ENCODE measurements at regions not wholly inside any gene's neighbourhood (a gene's known extent, or its start where the extent isn't known, plus 50 kb on each side); places are given as distances from the start of the nearest gene placed in this dataset.

- H3K4me1 Mint-ChIP-seq, result peaks cover 11% of the 10 kb centered on the region
- no peaks in the 10 kb centered on the region for H3K36me3 Mint-ChIP-seq (ENCODE audit: low read depth)
- TF ChIP-seq CTCF (IDR thresholded peaks at IDR 0.05; ENCODE audit: unreplicated experiment in 3 of 3), result no peak
- no peak overlapping the region for H3K27ac Mint-ChIP-seq
- no peaks in the 10 kb centered on the region for H3K27me3 Mint-ChIP-seq (ENCODE audit: low read depth)
- peaks cover 16% of the 10 kb centered on the region for H3K9me3 Mint-ChIP-seq
- no peak overlapping the region for H3K4me3 Mint-ChIP-seq
Observed at GRCh38 chr3:21297304-21297703, 453.7 kb downstream of the ZNF385D start.

- no peak for TF ChIP-seq CTCF (IDR thresholded peaks at IDR 0.05; ENCODE audit: unreplicated experiment in 3 of 3)
- Mint-ChIP-seq H3K4me1 (peaks cover 11% of the 10 kb centered on the region), H3K27me3 (ENCODE audit: low read depth) (no peaks in the 10 kb centered on the region), H3K4me3 (no peak overlapping the region), H3K36me3 (ENCODE audit: low read depth) (no peaks in the 10 kb centered on the region), H3K27ac (no peak overlapping the region), H3K9me3 (peaks cover 9% of the 10 kb centered on the region)
Observed at GRCh38 chr3:21294768-21295167, 456.2 kb downstream of the ZNF385D start.

- H3K4me1 Mint-ChIP-seq, result peaks cover 11% of the 10 kb centered on the region
- H3K27me3 Mint-ChIP-seq (ENCODE audit: low read depth), result no peaks in the 10 kb centered on the region
- H3K27ac Mint-ChIP-seq, result peak overlapping the region in 1 of 3 experiments; percentile 13
- no peaks in the 10 kb centered on the region for H3K36me3 Mint-ChIP-seq (ENCODE audit: low read depth)
- peaks cover under 1% of the 10 kb centered on the region for H3K9me3 Mint-ChIP-seq
- TF ChIP-seq CTCF (IDR thresholded peaks at IDR 0.05; ENCODE audit: unreplicated experiment in 3 of 3), result no peak
- H3K4me3 Mint-ChIP-seq, result no peak overlapping the region
Observed at GRCh38 chr3:21292971-21293370, 458.0 kb downstream of the ZNF385D start.

GRCh38 chr3:21290557-21290956, 460.5 kb downstream of the ZNF385D start:
- peaks cover 4% of the 10 kb centered on the region for H3K27me3 Mint-ChIP-seq (ENCODE audit: low read depth)
- no peak overlapping the region for H3K4me3 Mint-ChIP-seq
- no peak overlapping the region for H3K27ac Mint-ChIP-seq
- peaks cover 15% of the 10 kb centered on the region for H3K9me3 Mint-ChIP-seq
- TF ChIP-seq CTCF (IDR thresholded peaks at IDR 0.05; ENCODE audit: unreplicated experiment in 3 of 3), result peak; percentile 44 to 57 (median 47)
- H3K4me1 Mint-ChIP-seq, result peaks cover 11% of the 10 kb centered on the region
- H3K36me3 Mint-ChIP-seq (ENCODE audit: low read depth), result no peaks in the 10 kb centered on the region

GRCh38 chr3:21274079-21274571, 476.9 kb downstream of the ZNF385D start:
- no peak overlapping the region for H3K4me3 Mint-ChIP-seq
- no peak for TF ChIP-seq CTCF (IDR thresholded peaks at IDR 0.05; ENCODE audit: unreplicated experiment in 3 of 3)
- peaks cover 9% of the 10 kb centered on the region for H3K9me3 Mint-ChIP-seq

GRCh38 chr3:21273259-21274025, 477.6 kb downstream of the ZNF385D start:
- Mint-ChIP-seq H3K9me3 (peaks cover 6% of the 10 kb centered on the region), H3K4me3 (no peak overlapping the region), H3K27ac (peak overlapping the region; percentile 83 to 96 (median 91)), H3K4me1 (peaks cover 13% of the 10 kb centered on the region), H3K27me3 (ENCODE audit: low read depth) (no peaks in the 10 kb centered on the region), H3K36me3 (ENCODE audit: low read depth) (no peaks in the 10 kb centered on the region)
- TF ChIP-seq CTCF (IDR thresholded peaks at IDR 0.05; ENCODE audit: unreplicated experiment in 3 of 3), result no peak

More at GRCh38 chr3:21274079-21274571, 476.9 kb downstream of the ZNF385D start:
- H3K4me1 Mint-ChIP-seq, result peaks cover 13% of the 10 kb centered on the region
- no peaks in the 10 kb centered on the region for H3K36me3 Mint-ChIP-seq (ENCODE audit: low read depth)
- no peaks in the 10 kb centered on the region for H3K27me3 Mint-ChIP-seq (ENCODE audit: low read depth)
- H3K27ac Mint-ChIP-seq, result peak overlapping the region; percentile 83 to 96 (median 83)

Data from nephron (organoid).